Hepatocyte (in vitro differentiated cells): ENCODE measurements at regions not wholly inside any gene's neighbourhood (a gene's known extent, or its start where the extent isn't known, plus 50 kb on each side); places are given as distances from the start of the nearest gene placed in this dataset.

Experiments
- DNase-seq: peaks from one replicate; pipeline ENCODE4 v3.0.0-alpha.2; 2016; ENCODE audit warnings: low spot score
- H2AFZ ChIP-seq: fragments of 200-600 bp; sonication (generic); 2 replicates; pipeline ENCODE4 v1.6.0; 2016; ENCODE audit warnings: antibody characterized with exemption, mild to moderate bottlenecking
- H3K27ac ChIP-seq: fragments of 200-600 bp; sonication (generic); 2 replicates; pipeline ENCODE4 v1.5.1; 2016; ENCODE audit warnings: mild to moderate bottlenecking
- H3K27me3 ChIP-seq: fragments of 200-600 bp; sonication (generic); 2 replicates; pipeline ENCODE4 v1.6.1; 2016
- H3K36me3 ChIP-seq: fragments of 200-600 bp; sonication (generic); replicated peaks from 2 replicates; pipeline ENCODE4 v1.5.1; 2016; ENCODE audit warnings: low read depth; ENCODE audit not compliant: insufficient read depth
- H3K4me1 ChIP-seq: fragments of 200-600 bp; sonication (generic); 2 replicates; pipeline ENCODE4 v1.5.1; 2016; ENCODE audit warnings: mild to moderate bottlenecking, moderate library complexity; ENCODE audit not compliant: insufficient read depth
- H3K4me2 ChIP-seq: fragments of 200-600 bp; sonication (generic); 2 replicates; pipeline ENCODE4 v1.6.0; 2016
- H3K4me3 ChIP-seq: fragments of 200-600 bp; sonication (generic); 2 replicates; pipeline ENCODE4 v1.5.1; 2016; ENCODE audit warnings: mild to moderate bottlenecking
- H3K79me2 ChIP-seq: fragments of 200-600 bp; sonication (generic); 2 replicates; pipeline ENCODE4 v1.6.0; 2017; ENCODE audit warnings: mild to moderate bottlenecking
- H3K9me2 ChIP-seq: fragments of 200-600 bp; sonication (generic); replicated peaks from 2 replicates; pipeline ENCODE4 v1.6.0; 2017; ENCODE audit warnings: mild to moderate bottlenecking; ENCODE audit not compliant: insufficient read depth
- H3K9me3 ChIP-seq: fragments of 200-600 bp; sonication (generic); 2 replicates; pipeline ENCODE4 v1.5.1; 2016; ENCODE audit warnings: low read depth, mild to moderate bottlenecking
- H4K20me1 ChIP-seq: fragments of 200-600 bp; sonication (generic); 2 replicates; pipeline ENCODE4 v1.6.0; 2016; ENCODE audit warnings: mild to moderate bottlenecking; ENCODE audit not compliant: insufficient read depth, poor library complexity, severe bottlenecking
- CTCF ChIP-seq: fragments of 200-600 bp; sonication (generic); IDR thresholded peaks from 2 replicates; pipeline ENCODE4 v1.5.1; 2016; ENCODE audit warnings: antibody characterized with exemption, mild to moderate bottlenecking; ENCODE audit not compliant: poor library complexity
- EZH2 ChIP-seq: fragments of 200-600 bp; sonication (generic); IDR thresholded peaks from 2 replicates; pipeline ENCODE4 v1.6.1; 2016; ENCODE audit warnings: antibody characterized with exemption, mild to moderate bottlenecking, borderline replicate concordance
- EZH2phosphoT487 ChIP-seq: fragments of 200-600 bp; sonication (generic); IDR thresholded peaks from one replicate; pipeline ENCODE4 v1.6.1; 2018; ENCODE audit warnings: antibody characterized with exemption, mild to moderate bottlenecking, low read depth, moderate library complexity; ENCODE audit not compliant: unreplicated experiment, severe bottlenecking
- WGBS: methylation state at CpG from one replicate; pipeline ENCODE4 v1.1.6; 2016; ENCODE audit warnings: low lambda C conversion rate; ENCODE audit errors: missing lambda C conversion rate; 5-methylcytosine and 5-hydroxymethylcytosine counted together

GRCh38 chr4:81631958-81632441 lies 160.3 kb upstream of the RASGEF1B start:
- no peaks in the 10 kb centered on the region for H3K79me2 ChIP-seq
- H3K27me3 ChIP-seq: no peaks in the 10 kb centered on the region
- H3K4me2 ChIP-seq: no peak overlapping the region
- peak overlapping the region; percentile 6 for H3K27ac ChIP-seq
- 81% methylated on average over 4 of the region's 4 CpGs for WGBS
- no peak overlapping the region for H3K4me3 ChIP-seq
- no peaks in the 10 kb centered on the region for H4K20me1 ChIP-seq
- H2AFZ ChIP-seq: no peak overlapping the region
- H3K4me1 ChIP-seq: no peaks in the 10 kb centered on the region
- DNase-seq: peak; percentile 55
- H3K9me3 ChIP-seq: no peaks in the 10 kb centered on the region
- H3K9me2 ChIP-seq: no peaks in the 10 kb centered on the region
- no peaks in the 10 kb centered on the region for H3K36me3 ChIP-seq
- TF ChIP-seq CTCF (no peak), EZH2phosphoT487 (no peak), EZH2 (no peak)

GRCh38 chr4:81629366-81629765 lies 157.7 kb upstream of the RASGEF1B start:
- H3K4me3 ChIP-seq: no peak overlapping the region
- H3K79me2 ChIP-seq: no peaks in the 10 kb centered on the region
- H3K36me3 ChIP-seq: no peaks in the 10 kb centered on the region
- H3K9me2 ChIP-seq: no peaks in the 10 kb centered on the region
- no peaks in the 10 kb centered on the region for H4K20me1 ChIP-seq
- H3K27ac ChIP-seq: no peak overlapping the region
- no peaks in the 10 kb centered on the region for H3K27me3 ChIP-seq
- H3K4me1 ChIP-seq: no peaks in the 10 kb centered on the region
- no peak overlapping the region for H2AFZ ChIP-seq
- no peaks in the 10 kb centered on the region for H3K9me3 ChIP-seq
- DNase-seq: no peak
- WGBS: 73% methylated on average over 4 of the region's 4 CpGs
- TF ChIP-seq CTCF (no peak), EZH2 (no peak), EZH2phosphoT487 (no peak)
- H3K4me2 ChIP-seq: no peak overlapping the region

- no peaks in the 10 kb centered on the region for H3K9me3 ChIP-seq
- TF ChIP-seq EZH2phosphoT487: no peak
- TF ChIP-seq CTCF: no peak
- TF ChIP-seq EZH2: no peak
- no peaks in the 10 kb centered on the region for H3K27me3 ChIP-seq
- 64% methylated on average over 3 of the region's 3 CpGs for WGBS
- DNase-seq: no peak
- H2AFZ ChIP-seq: no peak overlapping the region
- no peaks in the 10 kb centered on the region for H3K79me2 ChIP-seq
- no peak overlapping the region for H3K27ac ChIP-seq
- no peaks in the 10 kb centered on the region for H3K4me1 ChIP-seq
- H3K4me3 ChIP-seq: no peak overlapping the region
- H3K4me2 ChIP-seq: no peak overlapping the region
- no peaks in the 10 kb centered on the region for H3K9me2 ChIP-seq
- no peaks in the 10 kb centered on the region for H3K36me3 ChIP-seq
- H4K20me1 ChIP-seq: no peaks in the 10 kb centered on the region
These were observed 156.8 kb upstream of the RASGEF1B start for GRCh38 chr4:81628489-81628888.

- Histone ChIP-seq H3K9me2 (no peaks in the 10 kb centered on the region), H3K27me3 (no peaks in the 10 kb centered on the region), H3K27ac (no peak overlapping the region), H3K36me3 (no peaks in the 10 kb centered on the region), H2AFZ (no peak overlapping the region), H4K20me1 (no peaks in the 10 kb centered on the region), H3K4me3 (no peak overlapping the region), H3K9me3 (no peaks in the 10 kb centered on the region), H3K4me2 (no peak overlapping the region), H3K4me1 (no peaks in the 10 kb centered on the region), H3K79me2 (no peaks in the 10 kb centered on the region)
- DNase-seq: no peak
- WGBS: 78% methylated on average over 2 of the region's 2 CpGs
- TF ChIP-seq EZH2: no peak
- no peak for TF ChIP-seq CTCF
- TF ChIP-seq EZH2phosphoT487: no peak
These were observed 155.9 kb upstream of the RASGEF1B start for GRCh38 chr4:81627590-81627989.
